Mesendoderm (in vitro differentiated cells): ENCODE measurements at regions not wholly inside any gene's neighbourhood (a gene's known extent, or its start where the extent isn't known, plus 50 kb on each side); places are given as distances from the start of the nearest gene placed in this dataset.

Source experiments
- DNase-seq: peaks from one replicate; pipeline ENCODE4 v3.0.0; 2013
- H2AK5ac ChIP-seq: 2 replicates; pipeline ENCODE4 v1.6.1; 2013; ENCODE audit warnings: low read length, inconsistent platforms
- H2BK120ac ChIP-seq: 2 replicates; pipeline ENCODE4 v1.6.1; 2013; ENCODE audit warnings: low read depth, mild to moderate bottlenecking, low read length, moderate library complexity, mixed read lengths
- H2BK15ac ChIP-seq: replicated peaks from 2 replicates; pipeline ENCODE4 v1.6.1; 2013; ENCODE audit warnings: low read depth, mild to moderate bottlenecking, moderate library complexity
- H2BK5ac ChIP-seq: 2 replicates; pipeline ENCODE4 v1.6.1; 2013; ENCODE audit warnings: low read length, inconsistent platforms
- H3K18ac ChIP-seq: 2 replicates; pipeline ENCODE4 v1.6.1; 2013; ENCODE audit warnings: mild to moderate bottlenecking, low read length, mixed read lengths
- H3K23ac ChIP-seq: one replicate; pipeline ENCODE4 v1.6.1; 2013; ENCODE audit warnings: low read length
- H3K27ac ChIP-seq: 2 replicates; pipeline ENCODE4 v1.5.1; 2013; ENCODE audit warnings: low read depth, mild to moderate bottlenecking, inconsistent platforms, low read length, moderate library complexity
- H3K27me3 ChIP-seq: 2 replicates; pipeline ENCODE4 v1.6.1; 2013; ENCODE audit warnings: low read length, control low read depth, mild to moderate bottlenecking, inconsistent platforms; ENCODE audit not compliant: insufficient read depth, poor library complexity
- H3K36me3 ChIP-seq: 2 replicates; pipeline ENCODE4 v1.6.1; 2013; ENCODE audit warnings: low read length, inconsistent platforms; ENCODE audit not compliant: control insufficient read depth, insufficient read depth
- H3K4ac ChIP-seq: one replicate; pipeline ENCODE4 v1.6.1; 2013; ENCODE audit warnings: low read depth, mild to moderate bottlenecking, low read length, moderate library complexity
- H3K4me1 ChIP-seq: 2 replicates; pipeline ENCODE4 v1.6.1; 2013; ENCODE audit warnings: low read depth, low read length, inconsistent platforms; ENCODE audit not compliant: control insufficient read depth
- H3K4me2 ChIP-seq: 2 replicates; pipeline ENCODE4 v1.6.1; 2013; ENCODE audit warnings: low read length
- H3K4me3 ChIP-seq: 2 replicates; pipeline ENCODE4 v1.5.1; 2013; ENCODE audit warnings: mild to moderate bottlenecking, low read length
- H3K56ac ChIP-seq: one replicate; pipeline ENCODE4 v1.6.1; 2013; ENCODE audit warnings: low read length
- H3K79me1 ChIP-seq: 2 replicates; pipeline ENCODE4 v1.6.1; 2013; ENCODE audit warnings: low read length, inconsistent platforms
- H3K79me2 ChIP-seq: 2 replicates; pipeline ENCODE4 v1.6.1; 2013; ENCODE audit warnings: mild to moderate bottlenecking, low read length; ENCODE audit not compliant: control insufficient read depth, insufficient read depth
- H3K9ac ChIP-seq: 2 replicates; pipeline ENCODE4 v1.6.1; 2013; ENCODE audit warnings: low read length, inconsistent platforms
- H4K5ac ChIP-seq: one replicate; pipeline ENCODE4 v1.6.1; 2013; ENCODE audit warnings: low read length
- H4K8ac ChIP-seq: one replicate; pipeline ENCODE4 v1.6.1; 2013; ENCODE audit warnings: low read depth, mild to moderate bottlenecking, control low read depth, low read length, moderate library complexity
- WGBS: extraction: QIAGEN DNeasy Blood & Tissue Kit; methylation state at CpG from one replicate; pipeline ENCODE4 v1.1.7; 2013; ENCODE audit warnings: low lambda C conversion rate, missing lambda C conversion rate; ENCODE audit not compliant: insufficient coverage; ENCODE audit errors: extremely low coverage; 5-methylcytosine and 5-hydroxymethylcytosine counted together

GRCh38 chr7:15143936-15144335, 241.4 kb upstream of the DGKB start:
- Histone ChIP-seq H3K4me3 (no peak overlapping the region), H3K36me3 (no peaks in the 10 kb centered on the region), H3K4me2 (no peak overlapping the region), H3K56ac (no peak overlapping the region), H3K4ac (no peak overlapping the region), H3K27me3 (no peaks in the 10 kb centered on the region), H2BK120ac (no peak overlapping the region), H3K23ac (no peak overlapping the region), H3K9ac (no peak overlapping the region), H2BK15ac (no peak overlapping the region), H2AK5ac (no peak overlapping the region), H2BK5ac (no peak overlapping the region), H3K27ac (no peak overlapping the region), H4K8ac (no peak overlapping the region), H3K79me2 (no peaks in the 10 kb centered on the region), H3K4me1 (no peaks in the 10 kb centered on the region), H3K18ac (no peak overlapping the region), H4K5ac (no peak overlapping the region), H3K79me1 (no peaks in the 10 kb centered on the region)
- no peak for DNase-seq

DNA sequence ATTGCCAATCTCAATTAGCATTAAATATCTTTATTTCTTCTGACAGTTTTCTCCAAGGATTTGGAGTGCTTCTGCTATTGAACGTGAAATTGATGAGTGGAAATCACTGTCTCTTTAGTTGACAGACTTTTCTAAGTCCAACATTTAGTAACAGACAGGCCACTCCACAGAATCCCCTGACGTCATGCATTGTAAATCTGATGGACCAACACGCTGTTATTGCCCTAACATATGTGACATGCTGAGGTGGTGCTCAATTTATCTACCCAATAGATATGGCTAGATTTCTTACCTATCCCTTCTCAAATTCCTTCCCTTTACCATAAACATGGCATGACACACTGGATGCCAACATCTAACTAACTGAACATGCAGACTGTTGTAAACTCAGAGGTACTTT, 240.6 kb upstream of the DGKB start:
- Histone ChIP-seq H3K79me1 (no peaks in the 10 kb centered on the region), H2BK120ac (no peak overlapping the region), H2BK15ac (no peak overlapping the region), H3K9ac (no peak overlapping the region), H3K4me2 (no peak overlapping the region), H3K79me2 (no peaks in the 10 kb centered on the region), H3K4ac (no peak overlapping the region), H3K4me3 (no peak overlapping the region), H3K18ac (no peak overlapping the region), H3K56ac (no peak overlapping the region), H3K23ac (no peak overlapping the region), H4K5ac (no peak overlapping the region), H2BK5ac (no peak overlapping the region), H3K36me3 (no peaks in the 10 kb centered on the region), H3K4me1 (no peaks in the 10 kb centered on the region), H3K27me3 (no peaks in the 10 kb centered on the region), H2AK5ac (no peak overlapping the region), H3K27ac (no peak overlapping the region), H4K8ac (no peak overlapping the region)
- WGBS, result no CpG with 5 or more reads among the region's 3 CpGs
- DNase-seq, result no peak

GRCh38 chr7:15140431-15140830, 237.9 kb upstream of the DGKB start:
- no peak overlapping the region for H4K5ac ChIP-seq
- H3K18ac ChIP-seq, result no peak overlapping the region
- H3K4me3 ChIP-seq, result no peak overlapping the region
- no peak overlapping the region for H2AK5ac ChIP-seq
- H2BK15ac ChIP-seq, result no peak overlapping the region
- no peaks in the 10 kb centered on the region for H3K27me3 ChIP-seq
- H3K4me1 ChIP-seq, result no peaks in the 10 kb centered on the region
- H3K27ac ChIP-seq, result no peak overlapping the region
- H3K79me2 ChIP-seq, result no peaks in the 10 kb centered on the region
- H2BK120ac ChIP-seq, result no peak overlapping the region
- WGBS, result no CpG with 5 or more reads among the region's 2 CpGs
- H3K36me3 ChIP-seq, result no peaks in the 10 kb centered on the region
- H3K4me2 ChIP-seq, result no peak overlapping the region
- no peak overlapping the region for H3K9ac ChIP-seq
- H3K4ac ChIP-seq, result no peak overlapping the region
- no peak overlapping the region for H3K23ac ChIP-seq
- no peak overlapping the region for H3K56ac ChIP-seq
- no peak overlapping the region for H2BK5ac ChIP-seq
- DNase-seq, result no peak
- no peaks in the 10 kb centered on the region for H3K79me1 ChIP-seq
- no peak overlapping the region for H4K8ac ChIP-seq

GRCh38 chr7:15131661-15132060, 229.1 kb upstream of the DGKB start:
- peak overlapping the region; percentile 15 for H2BK5ac ChIP-seq
- no peak overlapping the region for H2BK15ac ChIP-seq
- peak overlapping the region; percentile 85 for H2BK120ac ChIP-seq
- H3K4ac ChIP-seq, result peak overlapping the region; percentile 68
- no peak overlapping the region for H3K4me2 ChIP-seq
- no peaks in the 10 kb centered on the region for H3K27me3 ChIP-seq
- no peaks in the 10 kb centered on the region for H3K79me1 ChIP-seq
- no peaks in the 10 kb centered on the region for H3K79me2 ChIP-seq
- H2AK5ac ChIP-seq, result no peak overlapping the region
- no peak overlapping the region for H3K27ac ChIP-seq
- H4K5ac ChIP-seq, result no peak overlapping the region
- WGBS, result no CpG with 5 or more reads among the region's 1 CpG
- DNase-seq, result peak; percentile 37
- H3K36me3 ChIP-seq, result no peaks in the 10 kb centered on the region
- no peak overlapping the region for H3K9ac ChIP-seq
- no peak overlapping the region for H3K4me3 ChIP-seq
- no peak overlapping the region for H3K56ac ChIP-seq
- no peak overlapping the region for H4K8ac ChIP-seq
- H3K4me1 ChIP-seq, result no peaks in the 10 kb centered on the region
- H3K18ac ChIP-seq, result peak overlapping the region; percentile 70
- H3K23ac ChIP-seq, result no peak overlapping the region

DNA sequence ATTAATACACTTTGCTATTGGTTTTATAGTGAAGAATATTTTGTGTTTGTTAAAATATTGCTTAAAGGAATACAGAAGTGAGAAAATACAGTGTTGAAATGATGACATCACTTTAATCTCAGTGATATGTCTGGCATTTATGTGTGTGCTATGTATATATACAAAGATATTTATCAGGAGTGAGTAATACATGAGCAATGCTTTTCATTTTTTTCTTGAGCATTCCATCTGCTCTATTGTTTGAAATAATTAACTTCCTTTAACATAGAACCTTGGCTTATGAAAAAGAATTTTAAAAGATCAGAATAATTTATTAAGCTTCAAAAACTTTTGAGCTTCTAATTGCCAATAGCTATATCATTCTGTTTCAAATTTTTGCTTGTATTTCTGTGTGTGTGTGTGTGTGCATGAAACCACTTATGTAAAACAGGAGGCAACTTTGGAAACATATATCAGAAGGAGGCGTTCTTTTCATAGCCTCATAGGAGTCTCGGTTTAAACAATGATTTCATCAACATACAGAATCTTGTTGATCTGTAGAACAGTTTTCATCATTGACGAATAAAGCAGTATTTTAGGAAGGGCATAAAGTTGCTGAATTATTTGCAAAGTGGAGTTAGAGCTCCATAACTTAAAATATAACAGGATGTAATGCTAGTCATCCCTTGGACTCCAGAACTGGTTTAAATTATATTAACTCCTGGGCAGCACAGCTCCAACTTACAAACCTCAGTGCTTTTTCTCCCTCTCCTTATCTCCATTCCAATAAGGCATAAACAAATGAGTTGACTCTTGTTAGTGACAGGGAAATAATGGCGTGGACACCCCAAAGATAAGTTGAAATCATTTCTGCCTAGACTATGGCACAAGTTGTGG, 228.4 kb upstream of the DGKB start:
- H3K56ac ChIP-seq, result no peak overlapping the region
- no peak overlapping the region for H2BK15ac ChIP-seq
- no peaks in the 10 kb centered on the region for H3K79me1 ChIP-seq
- H3K4ac ChIP-seq, result no peak overlapping the region
- H3K36me3 ChIP-seq, result no peaks in the 10 kb centered on the region
- H3K27ac ChIP-seq, result no peak overlapping the region
- H3K4me3 ChIP-seq, result no peak overlapping the region
- H4K5ac ChIP-seq, result no peak overlapping the region
- WGBS, result no CpG with 5 or more reads among the region's 4 CpGs
- no peak overlapping the region for H3K18ac ChIP-seq
- no peak overlapping the region for H2BK5ac ChIP-seq
- no peak overlapping the region for H3K9ac ChIP-seq
- H3K27me3 ChIP-seq, result no peaks in the 10 kb centered on the region
- H3K79me2 ChIP-seq, result no peaks in the 10 kb centered on the region
- H4K8ac ChIP-seq, result no peak overlapping the region
- DNase-seq, result no peak
- no peak overlapping the region for H3K23ac ChIP-seq
- no peak overlapping the region for H2AK5ac ChIP-seq
- no peak overlapping the region for H2BK120ac ChIP-seq
- H3K4me1 ChIP-seq, result no peaks in the 10 kb centered on the region
- no peak overlapping the region for H3K4me2 ChIP-seq

- Histone ChIP-seq H2BK15ac (no peak overlapping the region), H2AK5ac (no peak overlapping the region), H3K4me2 (no peak overlapping the region), H3K4me1 (no peaks in the 10 kb centered on the region), H3K9ac (no peak overlapping the region), H3K4me3 (no peak overlapping the region), H3K4ac (no peak overlapping the region), H3K27ac (no peak overlapping the region), H3K79me2 (no peaks in the 10 kb centered on the region), H2BK120ac (no peak overlapping the region), H4K8ac (no peak overlapping the region), H3K36me3 (no peaks in the 10 kb centered on the region), H3K23ac (no peak overlapping the region), H2BK5ac (peak overlapping the region; percentile 44), H3K79me1 (no peaks in the 10 kb centered on the region), H3K18ac (peak overlapping the region; percentile 40), H3K56ac (no peak overlapping the region), H3K27me3 (no peaks in the 10 kb centered on the region), H4K5ac (no peak overlapping the region)
- no peak for DNase-seq
- WGBS, result no CpG with 5 or more reads among the region's 2 CpGs
Observed at GRCh38 chr7:15128716-15129115, 226.2 kb upstream of the DGKB start.
